CD4-positive, alpha-beta T cell treated with Interferon alpha-2 for 1 hour (primary cell): ENCODE measurements at regions not wholly inside any gene's neighbourhood (a gene's known extent, or its start where the extent isn't known, plus 50 kb on each side); places are given as distances from the start of the nearest gene placed in this dataset.

ENCODE experiments used
- DNase-seq, 2 donors: peaks; one replicate each; pipeline ENCODE4 v3.0.0-alpha.2; 2020 to 2022

GRCh38 chr2:5524551-5524950, 167.6 kb upstream of the SOX11 start:
- no peak for DNase-seq

- no peak for DNase-seq
Observed at GRCh38 chr2:5528706-5529105, 163.5 kb upstream of the SOX11 start.

GRCh38 chr2:5530011-5530696, 162.0 kb upstream of the SOX11 start:
- DNase-seq = no peak

- DNase-seq = no peak
Observed at GRCh38 chr2:5535301-5535700, 156.9 kb upstream of the SOX11 start.

GRCh38 chr2:5537180-5537688, 154.9 kb upstream of the SOX11 start:
- no peak for DNase-seq

- DNase-seq = no peak
Observed at GRCh38 chr2:5538313-5538712, 153.9 kb upstream of the SOX11 start.

- no peak for DNase-seq
Observed at GRCh38 chr2:5538772-5539171, 153.4 kb upstream of the SOX11 start.

GRCh38 chr2:5539282-5540165, 152.7 kb upstream of the SOX11 start:
- no peak for DNase-seq

GRCh38 chr2:5540856-5541255, 151.3 kb upstream of the SOX11 start:
- no peak for DNase-seq

GRCh38 chr2:5544205-5544786, 147.9 kb upstream of the SOX11 start:
- no peak for DNase-seq

- no peak for DNase-seq
Observed at GRCh38 chr2:5546181-5546580, 146.0 kb upstream of the SOX11 start.

GRCh38 chr2:5548991-5549715, 143.0 kb upstream of the SOX11 start:
- DNase-seq = no peak

GRCh38 chr2:5549771-5550170, 142.4 kb upstream of the SOX11 start:
- no peak for DNase-seq

- DNase-seq = no peak
Observed at GRCh38 chr2:5555636-5556035, 136.5 kb upstream of the SOX11 start.

- DNase-seq = no peak
Observed at GRCh38 chr2:5561006-5561405, 131.2 kb upstream of the SOX11 start.

GRCh38 chr2:5562426-5562825, 129.8 kb upstream of the SOX11 start:
- DNase-seq = no peak

GRCh38 chr2:5562865-5563264, 129.3 kb upstream of the SOX11 start:
- no peak for DNase-seq

GRCh38 chr2:5563411-5563810, 128.8 kb upstream of the SOX11 start:
- no peak for DNase-seq

- no peak for DNase-seq
Observed at GRCh38 chr2:5569256-5569655, 122.9 kb upstream of the SOX11 start.

GRCh38 chr2:5576015-5576414, 116.2 kb upstream of the SOX11 start:
- no peak for DNase-seq

GRCh38 chr2:5587766-5588165, 104.4 kb upstream of the SOX11 start:
- no peak for DNase-seq

GRCh38 chr2:5588601-5589000, 103.6 kb upstream of the SOX11 start:
- no peak for DNase-seq

- no peak for DNase-seq
Observed at GRCh38 chr2:5589183-5589582, 103.0 kb upstream of the SOX11 start.
